Inflammatory macrophage treated with lipopolysaccharide for 4 hours (primary cell): ENCODE measurements at regions not wholly inside any gene's neighbourhood (a gene's known extent, or its start where the extent isn't known, plus 50 kb on each side); places are given as distances from the start of the nearest gene placed in this dataset.

ENCODE experiments used
- DNase-seq: peaks from one replicate; pipeline ENCODE4 v3.0.0-alpha.2; 2020

GRCh38 chr2:12126318-12126717 is 379.9 kb downstream of the LPIN1 start:
- no peak for DNase-seq

DNA sequence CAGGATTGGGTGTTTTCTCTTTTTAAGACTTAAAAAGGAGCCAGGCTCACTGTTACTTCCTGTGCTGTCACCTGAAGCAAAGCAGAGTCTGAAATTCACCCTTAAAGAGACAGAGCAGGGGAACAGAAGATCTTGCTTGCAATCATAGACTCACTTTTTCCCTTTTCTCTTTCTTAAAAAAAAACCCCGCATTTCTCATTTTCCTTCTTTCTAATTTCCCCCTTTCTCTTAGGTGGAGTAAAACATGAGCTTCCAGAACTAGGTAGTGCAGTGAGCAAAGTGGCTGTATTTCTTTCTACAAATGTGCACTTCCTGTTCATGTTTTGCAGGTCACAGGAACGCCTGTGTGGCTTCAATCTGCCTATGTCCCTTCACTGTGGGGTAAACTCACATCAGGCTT is 381.2 kb downstream of the LPIN1 start:
- no peak for DNase-seq

DNA sequence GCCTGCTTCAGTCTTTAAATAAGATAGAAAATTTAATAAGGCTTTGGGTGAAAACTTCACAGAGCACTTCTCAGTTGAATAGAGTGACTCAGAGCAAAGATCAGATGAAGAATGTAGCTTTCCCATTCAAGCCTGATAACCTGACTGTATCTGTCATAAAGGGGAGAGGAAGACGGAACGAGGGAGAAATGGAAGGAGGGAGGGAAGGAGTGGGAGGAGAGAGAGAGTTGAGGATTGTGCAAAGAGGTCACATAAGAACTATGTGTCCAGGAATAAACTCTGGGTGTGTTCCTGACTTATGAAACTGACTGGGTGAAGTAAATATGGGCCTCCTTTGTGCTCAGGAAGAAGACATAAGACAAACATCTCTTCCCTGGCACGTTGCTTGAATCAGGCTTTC is 385.5 kb downstream of the LPIN1 start:
- DNase-seq: peak; percentile 14

- no peak for DNase-seq
Measured at GRCh38 chr2:12141618-12142258, 395.3 kb downstream of the LPIN1 start.

DNA sequence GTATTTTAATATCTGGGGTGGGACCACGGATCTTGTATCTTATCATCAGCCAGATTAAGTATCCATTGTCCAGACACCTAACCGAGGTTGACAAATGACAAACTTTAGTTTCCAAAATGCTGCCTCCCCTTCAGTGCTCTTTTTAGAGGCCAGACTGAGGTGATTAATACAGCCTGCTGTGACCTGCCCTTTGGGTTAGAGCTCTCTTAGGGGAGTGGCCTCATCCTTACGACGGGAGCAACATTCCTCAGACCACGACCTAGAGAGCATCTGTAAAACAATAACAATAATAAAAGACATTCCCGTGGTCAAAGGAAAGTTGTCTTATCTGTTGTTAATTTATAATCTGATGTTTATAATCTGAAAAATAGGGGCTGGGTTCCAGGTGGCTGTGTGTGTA is 405.3 kb downstream of the LPIN1 start:
- no peak for DNase-seq

DNA sequence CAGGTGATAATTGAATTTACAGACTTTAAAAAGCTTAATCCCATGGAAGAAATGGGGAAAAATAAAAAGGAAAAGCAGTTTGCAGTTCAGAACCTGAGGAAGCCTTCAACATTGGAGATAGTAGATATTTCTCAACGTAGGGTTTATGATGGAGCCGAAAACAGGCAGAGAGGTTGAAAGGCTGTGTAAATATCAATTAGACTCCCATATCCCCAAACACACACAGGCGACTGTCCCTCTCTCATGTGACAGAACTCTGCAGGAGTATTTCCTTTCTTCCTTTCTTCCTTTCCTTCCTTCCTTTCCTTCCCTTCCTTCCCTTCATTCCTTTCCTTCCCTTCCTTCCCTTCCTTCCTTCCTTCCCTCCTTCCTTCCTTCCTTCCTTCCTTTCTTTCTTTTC is 406.5 kb downstream of the LPIN1 start:
- DNase-seq: no peak

- DNase-seq: peak; percentile 40
Measured at GRCh38 chr2:12155303-12156051, 409.0 kb downstream of the LPIN1 start.

DNA sequence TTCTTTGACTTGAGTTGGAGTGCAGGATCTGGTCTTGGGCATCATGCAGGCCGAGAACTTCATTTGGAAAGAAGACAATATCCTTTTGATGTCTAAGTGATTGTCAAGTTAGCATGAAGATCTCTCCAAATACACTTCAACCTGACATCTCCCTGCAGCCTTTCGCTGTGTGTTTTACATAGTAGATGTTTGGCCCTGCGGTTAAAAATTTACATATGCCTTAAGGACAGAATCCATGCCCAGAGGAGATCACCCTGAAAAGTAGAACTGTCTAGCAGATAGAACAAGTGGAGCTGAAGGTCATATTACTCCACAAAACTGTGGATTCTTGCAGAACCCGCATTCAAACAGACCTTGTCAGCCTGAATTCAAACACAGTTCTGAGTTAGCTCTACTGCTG is 409.9 kb downstream of the LPIN1 start:
- no peak for DNase-seq

DNA sequence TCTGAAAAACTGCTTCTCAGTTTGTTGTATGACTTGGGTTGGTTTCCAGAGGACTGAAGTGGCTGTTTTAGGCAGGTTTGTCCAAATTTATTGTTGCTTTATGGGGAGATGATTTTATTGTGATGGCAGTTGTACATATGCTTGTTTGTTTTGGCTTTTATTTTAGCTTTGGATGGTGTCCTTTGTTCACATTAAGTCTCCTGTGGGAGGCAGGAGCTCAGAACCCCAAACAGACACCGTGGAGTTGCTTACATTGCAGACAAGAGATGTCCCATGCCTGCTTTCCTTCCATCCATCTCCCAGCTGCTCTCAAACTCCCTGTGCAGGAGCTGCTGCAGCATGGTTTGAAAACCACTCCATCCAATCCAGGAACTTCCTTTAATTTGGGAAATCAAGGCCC is 414.7 kb downstream of the LPIN1 start:
- DNase-seq: no peak

DNA sequence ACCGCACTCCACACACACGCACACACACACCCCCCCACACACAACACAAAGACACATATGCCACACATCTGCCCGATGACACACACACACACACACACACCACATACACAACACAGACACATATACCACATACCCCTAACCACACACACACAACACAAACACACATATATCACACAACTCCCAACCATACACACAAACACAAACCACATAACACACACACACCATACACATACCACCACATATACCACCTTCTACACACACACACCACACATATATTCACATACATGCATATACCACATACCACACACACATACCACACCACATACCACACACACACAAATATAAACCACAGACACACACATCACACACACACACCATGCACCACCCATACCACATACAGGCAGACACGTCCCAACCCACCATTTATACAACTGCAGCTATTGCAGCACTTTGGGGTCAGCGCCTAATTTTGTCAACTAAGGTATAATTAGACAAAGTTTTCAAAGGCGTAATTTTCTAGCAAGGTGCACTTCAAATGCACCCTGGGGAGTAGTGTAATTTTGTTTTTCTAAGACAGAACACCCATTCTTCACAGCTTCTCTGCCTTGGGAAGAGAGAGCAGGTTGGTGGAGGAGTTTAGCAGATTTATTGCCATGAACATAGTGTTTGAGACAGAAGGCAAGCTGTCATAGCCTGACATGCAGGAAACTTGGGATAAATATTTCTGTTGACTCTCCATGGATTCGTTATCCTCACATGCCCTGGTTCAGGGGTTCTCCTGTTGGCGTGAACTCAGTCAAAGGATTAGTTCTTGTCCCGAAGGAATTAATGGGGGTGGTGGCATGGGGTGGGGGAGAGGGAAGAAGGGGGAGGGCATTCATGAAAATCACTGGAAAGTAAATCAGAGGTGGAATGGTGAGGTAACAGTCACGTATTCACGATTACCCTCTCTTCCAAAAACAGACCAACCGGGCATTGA is 416.1 kb downstream of the LPIN1 start:
- no peak for DNase-seq

GRCh38 chr2:12163866-12164265 is 417.4 kb downstream of the LPIN1 start:
- DNase-seq: no peak

GRCh38 chr2:12164689-12165088 is 418.3 kb downstream of the LPIN1 start:
- no peak for DNase-seq

DNA sequence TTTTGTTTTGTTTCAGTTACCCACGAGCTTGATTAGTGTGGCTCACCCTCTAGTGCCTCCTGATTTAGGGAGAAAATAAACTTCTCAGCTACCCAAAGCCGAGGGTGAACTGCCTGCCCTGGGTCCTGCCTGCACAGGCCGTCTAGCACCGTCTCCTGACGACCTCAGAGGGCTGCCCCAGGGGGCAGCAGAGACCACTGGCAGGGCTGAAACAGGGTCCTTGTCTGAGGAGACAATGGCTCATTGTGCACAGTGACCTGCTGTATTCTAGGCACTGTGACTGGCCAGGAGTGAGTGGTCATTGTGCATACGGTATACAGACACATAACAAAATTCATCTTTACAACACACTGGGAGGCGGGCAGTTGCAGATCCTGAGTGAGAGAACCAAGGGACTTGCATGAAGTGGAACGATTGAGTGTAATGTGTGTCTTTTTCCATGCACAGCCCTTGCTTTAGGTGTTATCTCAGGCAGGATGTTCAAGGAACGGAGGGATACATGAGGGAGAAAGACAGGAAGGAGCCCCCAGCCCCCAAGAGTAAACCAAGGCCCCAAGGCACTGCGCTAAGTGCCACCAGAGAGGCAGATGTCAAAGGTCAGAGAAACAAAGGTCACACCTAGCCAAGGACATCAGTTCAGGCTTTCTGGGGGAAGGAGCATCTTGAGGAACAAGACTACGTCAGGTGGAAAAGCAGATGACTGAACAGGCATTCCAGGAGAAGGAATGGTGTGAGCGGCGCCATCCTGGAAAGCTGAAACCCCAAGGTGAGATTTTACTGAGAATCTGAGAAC is 421.3 kb downstream of the LPIN1 start:
- DNase-seq: no peak

- no peak for DNase-seq
Measured at GRCh38 chr2:12168354-12168753, 421.9 kb downstream of the LPIN1 start.

GRCh38 chr2:12168791-12169388 is 422.5 kb downstream of the LPIN1 start:
- DNase-seq: peak; percentile 97

DNA sequence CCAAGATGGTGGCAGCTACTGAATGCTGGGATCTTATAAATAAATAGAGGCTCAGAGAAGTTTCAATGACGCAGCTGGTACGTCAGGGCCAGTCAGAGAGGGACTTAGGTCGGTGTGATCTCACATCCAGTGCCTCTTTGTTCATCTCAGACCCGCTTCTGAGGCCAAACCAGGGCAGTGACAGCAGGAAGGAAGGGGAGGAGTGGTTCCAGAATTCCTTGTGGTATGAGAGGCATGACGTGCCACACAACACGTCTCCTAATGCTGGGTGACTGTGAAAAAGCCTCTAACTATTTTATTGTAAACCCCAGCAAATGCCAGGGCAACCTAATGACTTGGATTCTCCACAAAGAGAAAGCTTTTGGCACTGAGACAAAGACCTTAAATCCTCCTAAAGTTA is 423.3 kb downstream of the LPIN1 start:
- peak; percentile 94 for DNase-seq

- peak; percentile 92 for DNase-seq
Measured at GRCh38 chr2:12170121-12170520, 423.7 kb downstream of the LPIN1 start.

DNA sequence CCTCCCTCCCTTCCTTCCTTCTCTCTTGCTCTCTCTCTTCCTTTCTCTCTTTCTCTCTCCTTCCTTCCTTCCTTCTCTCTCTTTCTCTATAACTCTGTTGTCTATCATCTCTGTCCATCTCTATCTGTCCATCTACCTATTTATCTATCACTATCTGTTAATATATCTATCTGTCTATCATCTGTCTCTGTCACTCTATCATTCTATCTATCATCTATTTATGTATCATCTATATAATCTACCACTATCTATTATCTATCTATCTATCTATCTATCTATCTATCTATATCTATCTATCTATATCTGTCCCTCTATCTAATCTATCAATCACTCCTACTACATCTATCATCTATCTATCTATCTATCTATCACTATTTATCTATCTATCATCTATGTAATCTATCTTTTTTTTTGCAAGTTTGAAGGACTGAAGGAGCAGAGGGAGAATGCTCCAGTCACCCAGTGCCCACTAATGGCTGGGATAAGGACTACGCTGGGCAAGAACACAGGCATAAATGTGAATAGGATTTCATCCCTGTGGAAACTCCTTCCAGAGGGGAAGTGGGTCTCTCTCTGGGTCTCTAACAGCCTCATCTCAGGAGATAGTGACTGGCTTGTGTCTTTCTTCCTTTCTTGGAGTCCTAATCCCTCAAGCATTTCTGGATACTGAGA is 427.0 kb downstream of the LPIN1 start:
- no peak for DNase-seq

DNA sequence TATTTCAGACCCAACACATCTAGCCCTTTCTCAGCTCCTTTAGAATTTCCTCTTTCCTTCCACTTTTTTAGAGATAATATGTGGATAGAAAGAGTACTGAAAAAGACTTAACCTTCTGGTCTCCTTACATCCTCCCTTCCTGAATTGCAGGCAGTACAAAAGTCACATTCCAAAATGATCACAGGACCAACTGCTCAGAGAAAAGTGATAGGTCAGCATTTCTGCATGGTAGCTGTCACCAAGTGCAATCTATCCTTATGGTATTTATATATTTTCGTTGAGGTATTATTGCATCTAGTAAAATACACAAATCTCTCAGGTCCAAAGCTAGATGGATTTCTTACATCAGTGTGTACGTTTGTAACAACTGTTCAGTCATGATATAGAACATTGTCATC is 427.5 kb downstream of the LPIN1 start:
- DNase-seq: no peak

DNA sequence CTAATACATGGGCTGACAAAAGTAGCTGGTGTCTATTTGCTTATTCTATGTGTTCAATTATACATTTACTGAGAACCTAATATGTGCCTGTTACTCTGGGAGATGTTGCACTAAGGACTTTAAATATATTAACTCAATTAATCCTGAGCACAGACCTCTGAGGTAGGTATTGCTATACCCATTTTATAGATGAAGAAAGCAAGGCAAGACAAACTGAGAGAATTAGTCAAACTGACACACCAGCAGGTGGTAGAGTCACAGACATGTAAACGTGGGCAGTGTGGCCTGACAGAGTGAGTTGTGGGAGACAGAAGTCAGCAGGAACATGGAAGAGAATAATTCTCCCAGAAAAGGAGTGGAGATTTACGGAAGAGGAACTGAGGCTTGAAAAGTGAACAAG is 428.9 kb downstream of the LPIN1 start:
- DNase-seq: peak; percentile 14

- peak; percentile 93 for DNase-seq
Measured at GRCh38 chr2:12176623-12177454, 430.4 kb downstream of the LPIN1 start.
